ENCODE measurements at regions not wholly inside any gene's neighbourhood (a gene's known extent, or its start where the extent isn't known, plus 50 kb on each side); places are given as distances from the start of the nearest gene placed in this dataset.

DNA sequence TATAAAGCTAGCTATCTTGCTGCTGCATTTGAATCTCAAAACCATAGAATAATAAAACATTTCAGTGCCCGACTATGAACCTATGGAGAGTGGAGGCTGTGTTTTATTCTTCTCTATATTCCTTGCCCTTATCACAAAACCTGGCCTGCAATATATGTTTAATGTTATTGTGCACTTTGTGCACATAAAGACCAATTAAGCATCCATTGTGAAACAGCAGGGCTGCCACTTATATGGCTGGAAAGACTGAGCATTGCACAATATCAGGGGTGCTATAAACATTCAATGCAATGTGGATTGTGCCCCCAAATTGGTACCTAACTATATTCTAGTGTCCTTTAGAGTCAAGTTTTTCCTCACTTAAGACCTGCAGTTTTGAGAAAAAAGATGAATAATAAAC is 83.2 kb downstream of the RDH14 start:
- no peaks in the 10 kb centered on the region; the same call in 1 of the 2 replicates for H3K9me3 ChIP-seq (ENCODE audit: insufficient read depth, low read depth)
- no peak overlapping the region for H3K27ac ChIP-seq
- ChIA-PET CTCF (interaction anchor here (0.5 kb wide), 1 partner anchor 761 kb away, joined by 3 read pairs; no protein-coding TSS in a partner anchor), POLR2A (ENCODE audit: unreplicated experiment) (no interaction called here)
- TF ChIP-seq CTCF (conservative IDR thresholded peaks at IDR 0.05) (no peak), EZH2 (IDR thresholded peaks at IDR 0.05; ENCODE audit: low read depth) (no peak)
- H3K4me3 ChIP-seq = no peak overlapping the region
- no peaks in the 10 kb centered on the region for H3K36me3 ChIP-seq (ENCODE audit: low read depth)
- BruUV-seq (replicated peaks) = no TSS peak
- no peaks in the 10 kb centered on the region for H3F3A ChIP-seq (ENCODE audit: insufficient read depth, low read depth)
- H3K27me3 ChIP-seq (ENCODE audit: insufficient read depth, low read depth) = no peaks in the 10 kb centered on the region
- H4K20me1 ChIP-seq (ENCODE audit: insufficient read depth) = no peaks in the 10 kb centered on the region
- DNase-seq = no peak
- H3K9me2 ChIP-seq (ENCODE audit: insufficient read depth) = no peaks in the 10 kb centered on the region
- no peaks in the 10 kb centered on the region for H3K4me1 ChIP-seq (replicated peaks; ENCODE audit: insufficient read depth)
- no peak overlapping the region for H3K4me2 ChIP-seq
- no peaks in the 10 kb centered on the region for H3K79me2 ChIP-seq (ENCODE audit: low read depth)
- no peak overlapping the region for H2AFZ ChIP-seq
- intact Hi-C loops (cut with micrococcal nuclease; ENCODE audit: unreplicated experiment) = no loop called here

DNA sequence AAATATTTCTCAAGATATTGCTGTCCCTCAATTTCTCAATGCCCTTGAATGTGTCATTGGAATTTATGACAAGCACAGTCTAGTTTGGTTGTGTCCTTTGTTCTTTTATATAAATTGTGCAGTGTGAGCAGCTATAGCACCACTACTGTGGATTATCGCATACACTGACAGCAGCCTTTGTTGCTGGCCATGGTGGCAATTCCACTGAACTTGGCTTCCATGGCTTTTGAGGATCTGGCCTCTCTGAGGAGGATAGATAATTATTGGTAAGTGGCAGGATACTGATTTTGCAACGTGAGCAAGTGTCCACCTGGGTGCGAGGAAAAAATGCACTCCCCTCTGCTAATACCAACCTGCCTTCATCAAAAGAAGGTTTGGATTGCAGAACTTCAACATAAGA is 84.0 kb downstream of the RDH14 start:
- no peaks in the 10 kb centered on the region for H3K27me3 ChIP-seq (ENCODE audit: insufficient read depth, low read depth)
- no peak overlapping the region for H3K4me2 ChIP-seq
- no peak overlapping the region for H2AFZ ChIP-seq
- H3F3A ChIP-seq (ENCODE audit: insufficient read depth, low read depth) = no peaks in the 10 kb centered on the region
- BruUV-seq (replicated peaks) = no TSS peak
- ChIA-PET CTCF (no interaction called here), POLR2A (ENCODE audit: unreplicated experiment) (no interaction called here)
- no peak for TF ChIP-seq EZH2 (IDR thresholded peaks at IDR 0.05; ENCODE audit: low read depth)
- no peak for TF ChIP-seq CTCF (conservative IDR thresholded peaks at IDR 0.05)
- no peaks in the 10 kb centered on the region for H3K36me3 ChIP-seq (ENCODE audit: low read depth)
- no peak overlapping the region for H3K4me3 ChIP-seq
- H3K27ac ChIP-seq = no peak overlapping the region
- no peaks in the 10 kb centered on the region for H3K9me2 ChIP-seq (ENCODE audit: insufficient read depth)
- no peaks in the 10 kb centered on the region for H4K20me1 ChIP-seq (ENCODE audit: insufficient read depth)
- no peak for DNase-seq
- H3K4me1 ChIP-seq (replicated peaks; ENCODE audit: insufficient read depth) = no peaks in the 10 kb centered on the region
- no peaks in the 10 kb centered on the region; the same call in 1 of the 2 replicates for H3K9me3 ChIP-seq (ENCODE audit: insufficient read depth, low read depth)
- no peaks in the 10 kb centered on the region for H3K79me2 ChIP-seq (ENCODE audit: low read depth)
- intact Hi-C loops (cut with micrococcal nuclease; ENCODE audit: unreplicated experiment) = no loop called here

DNA sequence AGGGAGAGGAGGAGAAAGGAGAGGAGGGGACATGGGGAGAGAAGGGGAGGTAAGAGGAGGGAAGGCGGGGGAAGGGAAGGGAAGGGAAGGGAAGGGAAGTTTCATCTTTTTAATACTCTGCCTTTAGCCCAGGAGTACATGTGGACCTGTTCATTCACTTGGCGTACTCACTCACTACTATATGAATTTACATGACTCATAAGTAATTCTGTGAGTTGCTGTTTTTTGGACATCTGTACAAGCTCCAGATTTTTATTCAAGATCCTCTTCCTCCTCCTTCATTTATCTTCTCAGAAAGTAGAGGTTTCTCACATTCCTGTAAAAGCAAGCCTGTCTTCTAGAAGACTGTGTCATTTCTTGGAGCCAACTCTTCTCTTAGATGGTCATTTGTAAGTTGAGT is 84.6 kb downstream of the RDH14 start:
- H3K4me1 ChIP-seq (replicated peaks; ENCODE audit: insufficient read depth) = no peaks in the 10 kb centered on the region

More for the DNA sequence above, 84.6 kb downstream of the RDH14 start:
- H3K9me3 ChIP-seq (ENCODE audit: insufficient read depth, low read depth) = no peaks in the 10 kb centered on the region; the same call in 1 of the 2 replicates
- H3K27ac ChIP-seq = no peak overlapping the region
- no peak overlapping the region for H3K4me2 ChIP-seq
- no peaks in the 10 kb centered on the region for H3K9me2 ChIP-seq (ENCODE audit: insufficient read depth)
- H4K20me1 ChIP-seq (ENCODE audit: insufficient read depth) = no peaks in the 10 kb centered on the region
- no peaks in the 10 kb centered on the region for H3K27me3 ChIP-seq (ENCODE audit: insufficient read depth, low read depth)
- TF ChIP-seq EZH2 (IDR thresholded peaks at IDR 0.05; ENCODE audit: low read depth) = no peak
- no peak for TF ChIP-seq CTCF (conservative IDR thresholded peaks at IDR 0.05)
- DNase-seq = no peak
- no peaks in the 10 kb centered on the region for H3F3A ChIP-seq (ENCODE audit: insufficient read depth, low read depth)
- no TSS peak for BruUV-seq (replicated peaks)
- POLR2A ChIA-PET (ENCODE audit: unreplicated experiment) = no interaction called here
- CTCF ChIA-PET = no interaction called here
- no peak overlapping the region for H2AFZ ChIP-seq
- H3K79me2 ChIP-seq (ENCODE audit: low read depth) = no peaks in the 10 kb centered on the region
- intact Hi-C loops (cut with micrococcal nuclease; ENCODE audit: unreplicated experiment) = no loop called here
- H3K4me3 ChIP-seq = no peak overlapping the region
- H3K36me3 ChIP-seq (ENCODE audit: low read depth) = no peaks in the 10 kb centered on the region

Data from PC-9 (cell line).